ENCODE measurements at regions not wholly inside any gene's neighbourhood (a gene's known extent, or its start where the extent isn't known, plus 50 kb on each side); places are given as distances from the start of the nearest gene placed in this dataset.

GRCh38 chr5:158644301-158644700 lies 455.4 kb downstream of the EBF1 start:
- TF ChIP-seq CTCF (IDR thresholded peaks at IDR 0.05) (no peak), POLR2A (IDR thresholded peaks at IDR 0.05) (no peak)
